ENCODE measurements at regions not wholly inside any gene's neighbourhood (a gene's known extent, or its start where the extent isn't known, plus 50 kb on each side); places are given as distances from the start of the nearest gene placed in this dataset.
A peak's percentile ranks its signal among the peaks of the same experiment; 100 is the strongest.

- no peak overlapping the region for H3K4me3 ChIP-seq
- H3K36me3 ChIP-seq, result no peaks in the 10 kb centered on the region
- H3K9me3 ChIP-seq, result no peaks in the 10 kb centered on the region
- DNase-seq (no peak), ATAC-seq (peak; percentile 94)
- intact Hi-C loops (cut with DNase I), result no loop called here
- no peaks in the 10 kb centered on the region for H3K4me1 ChIP-seq
- TF ChIP-seq CTCF (IDR thresholded peaks at IDR 0.05), result peak; percentile 72
- no peaks in the 10 kb centered on the region for H3K27me3 ChIP-seq
- no peak overlapping the region for H3K27ac ChIP-seq
Measured at GRCh38 chr21:16330082-16330907, 600.5 kb downstream of the USP25 start.

DNA sequence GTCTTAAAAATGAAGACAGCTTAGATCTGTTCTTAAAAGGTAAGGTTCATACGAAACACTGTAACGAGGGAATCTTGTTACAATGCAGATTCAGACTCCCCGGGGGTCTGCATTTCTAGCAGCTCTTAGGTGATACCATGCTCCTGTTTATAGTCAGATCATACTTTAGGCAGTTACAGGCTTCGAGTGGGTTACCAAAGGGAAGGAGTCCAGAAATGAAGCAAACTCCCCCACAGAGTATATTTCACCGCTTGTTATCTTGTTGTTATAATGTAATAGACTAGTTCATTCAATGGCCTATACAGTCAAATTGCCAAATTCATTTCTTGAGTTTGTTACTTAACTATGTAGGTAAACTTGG is 601.1 kb downstream of the USP25 start:
- Histone ChIP-seq H3K4me1 (no peaks in the 10 kb centered on the region), H3K36me3 (no peaks in the 10 kb centered on the region), H3K27ac (no peak overlapping the region), H3K4me3 (no peak overlapping the region), H3K9me3 (no peaks in the 10 kb centered on the region), H3K27me3 (no peaks in the 10 kb centered on the region)
- ATAC-seq (no peak), DNase-seq (no peak)
- intact Hi-C loops (cut with DNase I), result no loop called here
- no peak for TF ChIP-seq CTCF (IDR thresholded peaks at IDR 0.05)

DNA sequence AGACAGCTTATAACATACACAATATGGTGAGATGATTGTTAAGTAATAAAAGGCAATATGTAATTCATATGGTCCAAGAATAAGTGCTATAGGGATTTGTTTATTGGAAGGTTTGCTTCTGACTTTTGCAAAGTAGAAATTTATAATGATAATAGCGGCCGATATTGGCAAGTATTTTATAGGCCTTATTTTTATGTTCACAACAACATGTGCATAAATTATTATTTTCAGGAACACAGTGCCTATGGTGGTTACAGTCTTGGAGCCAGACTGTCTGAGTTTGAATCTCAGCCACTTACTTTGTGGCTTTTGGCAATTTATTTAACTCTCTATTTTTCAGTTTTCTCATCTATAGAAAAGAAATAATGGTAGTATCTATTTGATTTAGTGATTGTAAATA is 607.5 kb downstream of the USP25 start:
- intact Hi-C loops (cut with DNase I), result no loop called here
- H3K9me3 ChIP-seq, result no peaks in the 10 kb centered on the region
- no peaks in the 10 kb centered on the region for H3K27me3 ChIP-seq

GRCh38 chr21:16342932-16343331 is 613.1 kb downstream of the USP25 start:
- TF ChIP-seq CTCF (IDR thresholded peaks at IDR 0.05), result no peak
- Histone ChIP-seq H3K4me3 (no peak overlapping the region), H3K4me1 (no peaks in the 10 kb centered on the region), H3K9me3 (no peaks in the 10 kb centered on the region), H3K36me3 (no peaks in the 10 kb centered on the region), H3K27ac (no peak overlapping the region), H3K27me3 (no peaks in the 10 kb centered on the region)
- no peak for DNase-seq
- intact Hi-C loops (cut with DNase I), result no loop called here
- ATAC-seq, result no peak

More for the DNA sequence above, 607.5 kb downstream of the USP25 start:
- Histone ChIP-seq H3K36me3 (no peaks in the 10 kb centered on the region), H3K4me1 (no peaks in the 10 kb centered on the region), H3K27ac (no peak overlapping the region), H3K4me3 (no peak overlapping the region)
- DNase-seq, result no peak
- no peak for TF ChIP-seq CTCF (IDR thresholded peaks at IDR 0.05)
- ATAC-seq, result no peak

DNA sequence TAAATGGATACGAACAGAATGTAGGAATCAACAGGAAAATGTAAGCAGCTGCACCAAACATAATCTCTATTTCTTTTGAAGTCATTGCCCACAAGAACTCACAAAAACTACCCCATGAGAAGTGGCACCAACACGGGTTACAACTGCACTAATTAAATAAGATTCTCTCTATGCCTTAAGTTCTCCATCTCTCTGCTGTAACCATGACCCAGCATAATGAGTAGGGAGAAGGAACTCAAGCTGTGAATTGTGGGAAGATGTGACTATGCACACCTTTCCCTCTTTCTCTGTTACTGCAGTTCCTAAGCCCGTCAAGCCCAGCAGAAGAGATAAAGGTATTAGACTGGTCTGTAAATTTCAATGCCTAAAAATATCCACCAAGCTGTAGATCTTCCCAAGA is 614.0 kb downstream of the USP25 start:
- ATAC-seq (no peak), DNase-seq (no peak)
- H3K27me3 ChIP-seq, result no peaks in the 10 kb centered on the region
- no peak overlapping the region for H3K4me3 ChIP-seq
- no peak overlapping the region for H3K27ac ChIP-seq
- TF ChIP-seq CTCF (IDR thresholded peaks at IDR 0.05), result no peak
- H3K36me3 ChIP-seq, result no peaks in the 10 kb centered on the region
- intact Hi-C loops (cut with DNase I), result no loop called here
- no peaks in the 10 kb centered on the region for H3K4me1 ChIP-seq
- no peaks in the 10 kb centered on the region for H3K9me3 ChIP-seq

GRCh38 chr21:16345757-16346156 is 616.0 kb downstream of the USP25 start:
- Histone ChIP-seq H3K36me3 (no peaks in the 10 kb centered on the region), H3K27ac (no peak overlapping the region), H3K4me3 (no peak overlapping the region), H3K9me3 (no peaks in the 10 kb centered on the region), H3K27me3 (no peaks in the 10 kb centered on the region), H3K4me1 (no peaks in the 10 kb centered on the region)
- intact Hi-C loops (cut with DNase I), result no loop called here
- no peak for DNase-seq
- TF ChIP-seq CTCF (IDR thresholded peaks at IDR 0.05), result no peak
- no peak for ATAC-seq
